ENCODE measurements at regions not wholly inside any gene's neighbourhood (a gene's known extent, or its start where the extent isn't known, plus 50 kb on each side); places are given as distances from the start of the nearest gene placed in this dataset.
"Not testable (repeated sequence)": the region's sequence is repeated elsewhere in the genome, so short reads cannot be mapped to it uniquely, and the experiment has no call there.

DNA sequence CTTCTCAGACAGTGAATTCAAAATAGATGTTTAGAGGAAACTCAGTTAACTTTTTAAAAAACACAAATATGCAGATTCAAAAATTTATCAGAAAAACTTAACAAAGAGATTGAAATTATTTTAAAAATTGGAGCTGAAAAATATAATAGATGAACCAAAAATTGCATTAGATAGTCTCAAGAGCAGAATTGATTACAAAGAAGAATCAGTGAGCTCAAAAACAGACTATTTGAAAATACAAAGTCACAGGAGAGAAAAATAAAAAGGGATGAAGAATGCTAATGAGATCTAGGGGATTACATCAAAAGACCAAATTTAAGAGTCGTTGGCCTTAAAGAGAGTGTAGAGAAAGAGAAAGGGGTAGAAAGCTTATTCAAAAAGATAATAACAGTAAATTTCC lies 700.5 kb downstream of the COL12A1 start:
- no peak overlapping the region for H3K4me3 ChIP-seq (ENCODE audit: low read depth, low read length)
- ChIA-PET POLR2A (no interaction called here), CTCF (no interaction called here)
- H3K27me3 ChIP-seq (ENCODE audit: control insufficient read depth, insufficient read depth, low read length) = no peaks in the 10 kb centered on the region
- H3K36me3 ChIP-seq (ENCODE audit: control insufficient read depth, insufficient read depth, low read length) = no peaks in the 10 kb centered on the region
- DNase-seq (ENCODE audit: low read depth) = no peak
- TF ChIP-seq, protein P1, sequence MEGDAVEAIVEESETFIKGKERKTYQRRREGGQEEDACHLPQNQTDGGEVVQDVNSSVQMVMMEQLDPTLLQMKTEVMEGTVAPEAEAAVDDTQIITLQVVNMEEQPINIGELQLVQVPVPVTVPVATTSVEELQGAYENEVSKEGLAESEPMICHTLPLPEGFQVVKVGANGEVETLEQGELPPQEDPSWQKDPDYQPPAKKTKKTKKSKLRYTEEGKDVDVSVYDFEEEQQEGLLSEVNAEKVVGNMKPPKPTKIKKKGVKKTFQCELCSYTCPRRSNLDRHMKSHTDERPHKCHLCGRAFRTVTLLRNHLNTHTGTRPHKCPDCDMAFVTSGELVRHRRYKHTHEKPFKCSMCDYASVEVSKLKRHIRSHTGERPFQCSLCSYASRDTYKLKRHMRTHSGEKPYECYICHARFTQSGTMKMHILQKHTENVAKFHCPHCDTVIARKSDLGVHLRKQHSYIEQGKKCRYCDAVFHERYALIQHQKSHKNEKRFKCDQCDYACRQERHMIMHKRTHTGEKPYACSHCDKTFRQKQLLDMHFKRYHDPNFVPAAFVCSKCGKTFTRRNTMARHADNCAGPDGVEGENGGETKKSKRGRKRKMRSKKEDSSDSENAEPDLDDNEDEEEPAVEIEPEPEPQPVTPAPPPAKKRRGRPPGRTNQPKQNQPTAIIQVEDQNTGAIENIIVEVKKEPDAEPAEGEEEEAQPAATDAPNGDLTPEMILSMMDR (IDR thresholded peaks at IDR 0.05; ENCODE audit: insufficient read depth, low read depth, low read length) = no peak

DNA sequence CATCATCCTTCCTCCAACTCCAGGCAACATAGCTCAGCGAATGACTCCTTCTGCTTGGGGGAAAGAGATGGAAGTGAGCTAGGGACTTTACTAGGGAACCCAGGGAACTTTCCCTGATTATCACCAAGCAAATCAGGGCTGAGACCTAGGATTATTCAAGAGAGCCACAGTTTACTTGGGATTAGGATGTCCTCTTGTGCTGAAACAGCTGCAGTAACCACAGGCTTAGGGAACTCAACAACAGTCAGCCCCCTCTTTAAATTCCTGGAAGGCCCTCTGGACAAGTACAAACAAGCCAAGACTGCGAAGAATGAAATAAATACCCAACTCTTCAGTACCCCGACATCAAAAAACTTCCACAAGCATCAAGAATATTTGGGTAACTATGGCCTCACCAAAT lies 700.9 kb downstream of the COL12A1 start:
- ChIA-PET POLR2A (no interaction called here), CTCF (no interaction called here)
- no peak overlapping the region for H3K4me3 ChIP-seq (ENCODE audit: low read depth, low read length)
- DNase-seq (ENCODE audit: low read depth) = no peak
- H3K36me3 ChIP-seq (ENCODE audit: control insufficient read depth, insufficient read depth, low read length) = no peaks in the 10 kb centered on the region
- H3K27me3 ChIP-seq (ENCODE audit: control insufficient read depth, insufficient read depth, low read length) = no peaks in the 10 kb centered on the region
- TF ChIP-seq, protein P1 (IDR thresholded peaks at IDR 0.05; ENCODE audit: insufficient read depth, low read depth, low read length) = no peak

DNA sequence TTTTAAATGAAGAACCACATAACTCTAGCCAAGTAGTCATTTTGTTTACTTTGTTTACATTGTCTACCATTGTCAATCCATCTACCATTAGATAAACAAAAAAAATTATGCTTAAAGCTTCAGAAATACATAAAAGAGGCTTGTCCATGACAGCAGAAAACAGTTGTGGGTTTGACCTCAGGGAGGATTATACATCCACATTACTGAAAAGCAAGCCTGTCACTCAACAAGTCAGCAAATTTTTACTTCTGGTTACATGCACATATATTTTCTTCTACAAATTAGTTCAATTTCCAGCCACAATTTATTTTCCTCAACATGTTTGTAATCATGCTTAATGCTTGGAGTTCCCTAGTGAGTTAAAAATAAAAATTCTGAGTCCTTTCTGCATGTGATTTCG lies 713.3 kb downstream of the COL12A1 start:
- H3K36me3 ChIP-seq (ENCODE audit: control insufficient read depth, insufficient read depth, low read length) = no peaks in the 10 kb centered on the region
- POLR2A ChIA-PET = no interaction called here
- peaks cover 3% of the 10 kb centered on the region; the same call in 1 of the 2 replicates for H3K27me3 ChIP-seq (ENCODE audit: control insufficient read depth, insufficient read depth, low read length)
- TF ChIP-seq, protein P1 (IDR thresholded peaks at IDR 0.05; ENCODE audit: insufficient read depth, low read depth, low read length) = no peak
- CTCF ChIA-PET = no interaction called here
- H3K4me3 ChIP-seq (ENCODE audit: low read depth, low read length) = no peak overlapping the region
- DNase-seq (ENCODE audit: low read depth) = no peak

DNA sequence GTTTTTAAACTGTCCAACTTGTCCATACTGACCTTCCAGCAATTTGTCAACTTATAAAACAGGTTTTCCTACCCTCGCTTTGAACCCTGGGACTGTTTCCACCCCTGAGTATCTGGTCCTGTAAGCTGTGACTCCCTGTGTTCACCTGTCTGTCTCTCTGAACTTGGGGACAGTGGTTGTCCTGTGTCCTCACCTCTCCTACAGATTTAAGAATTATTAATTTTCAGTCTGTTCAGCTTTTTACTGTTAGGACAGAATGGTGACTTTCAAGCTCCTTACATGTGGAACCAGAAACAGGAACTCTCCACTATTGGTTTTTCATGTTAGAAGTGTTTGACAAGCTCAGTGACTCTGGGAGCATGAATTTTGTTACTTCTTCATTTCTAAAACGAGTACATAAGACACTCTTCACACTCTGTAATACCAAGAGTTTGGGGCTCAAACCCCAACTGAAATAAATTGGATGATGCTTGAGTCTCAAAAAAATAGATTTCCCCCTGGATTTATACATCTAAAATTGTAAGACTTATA lies 713.9 kb downstream of the COL12A1 start:
- ChIA-PET POLR2A (no interaction called here), CTCF (no interaction called here)
- TF ChIP-seq, protein P1 (IDR thresholded peaks at IDR 0.05; ENCODE audit: insufficient read depth, low read depth, low read length) = no peak
- H3K27me3 ChIP-seq (ENCODE audit: control insufficient read depth, insufficient read depth, low read length) = peaks cover 3% of the 10 kb centered on the region; the same call in 1 of the 2 replicates
- no peak overlapping the region for H3K4me3 ChIP-seq (ENCODE audit: low read depth, low read length)
- no peaks in the 10 kb centered on the region for H3K36me3 ChIP-seq (ENCODE audit: control insufficient read depth, insufficient read depth, low read length)
- DNase-seq (ENCODE audit: low read depth) = no peak

DNA sequence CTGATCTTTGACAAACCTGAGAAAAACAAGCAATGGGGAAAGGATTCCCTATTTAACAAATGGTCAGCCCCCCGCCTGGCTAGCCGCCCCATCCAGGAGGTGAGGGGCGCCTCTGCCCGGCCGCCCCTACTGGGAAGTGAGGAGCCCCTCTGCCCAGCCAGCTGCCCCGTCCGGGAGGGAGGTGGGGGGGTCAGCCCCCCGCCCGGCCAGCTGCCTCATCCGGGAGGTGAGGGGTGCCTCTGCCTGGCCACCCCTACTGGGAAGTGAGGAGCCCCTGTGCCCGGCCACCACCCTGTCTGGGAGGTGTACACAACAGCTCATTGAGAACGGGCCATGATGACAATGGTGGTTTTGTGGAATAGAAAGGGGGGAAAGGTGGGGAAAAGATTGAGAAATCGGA lies 717.1 kb downstream of the COL12A1 start:
- CTCF ChIA-PET = not testable (repeated sequence)

DNA sequence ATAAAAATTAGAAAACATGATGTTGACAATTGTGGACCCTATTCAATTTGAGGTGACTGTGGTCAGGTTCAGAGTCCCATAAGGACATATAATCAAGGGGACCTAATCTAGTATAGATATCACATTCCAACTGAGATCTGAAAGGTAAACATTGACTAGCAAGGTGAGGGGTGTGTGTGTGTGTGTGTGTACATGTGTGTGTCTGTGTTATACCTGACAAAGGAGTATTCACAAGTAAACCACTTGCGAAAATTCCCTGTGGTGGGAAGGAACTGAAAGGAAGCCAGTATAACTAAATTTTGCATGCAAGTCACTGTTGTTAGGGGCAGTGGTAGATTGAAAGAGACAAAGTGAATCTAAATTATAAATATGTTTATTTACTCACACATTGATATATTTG lies 723.7 kb downstream of the COL12A1 start:
- no peaks in the 10 kb centered on the region for H3K36me3 ChIP-seq (ENCODE audit: control insufficient read depth, insufficient read depth, low read length)
- no peak overlapping the region for H3K4me3 ChIP-seq (ENCODE audit: low read depth, low read length)
- ChIA-PET CTCF (no interaction called here), POLR2A (no interaction called here)
- TF ChIP-seq, protein P1 (IDR thresholded peaks at IDR 0.05; ENCODE audit: insufficient read depth, low read depth, low read length) = no peak
- DNase-seq (ENCODE audit: low read depth) = no peak
- H3K27me3 ChIP-seq (ENCODE audit: control insufficient read depth, insufficient read depth, low read length) = no peaks in the 10 kb centered on the region

More for the DNA sequence above, 717.1 kb downstream of the COL12A1 start:
- POLR2A ChIA-PET; DNase-seq (ENCODE audit: low read depth); H3K4me3 ChIP-seq (ENCODE audit: low read depth, low read length); H3K27me3 ChIP-seq (ENCODE audit: control insufficient read depth, insufficient read depth, low read length); H3K36me3 ChIP-seq (ENCODE audit: control insufficient read depth, insufficient read depth, low read length): not testable (repeated sequence)

All from BJ (cell line).